ENCODE measurements at regions not wholly inside any gene's neighbourhood (a gene's known extent, or its start where the extent isn't known, plus 50 kb on each side); places are given as distances from the start of the nearest gene placed in this dataset.

GRCh38 chr11:94676814-94677213, 91.3 kb upstream of the AMOTL1 start:
- Histone ChIP-seq H3K9me3 (no peaks in the 10 kb centered on the region), H3K36me3 (no peaks in the 10 kb centered on the region), H3K27ac (no peak overlapping the region), H3K27me3 (no peaks in the 10 kb centered on the region), H3K4me3 (no peak overlapping the region), H3K4me1 (no peaks in the 10 kb centered on the region)
- no peak for TF ChIP-seq CTCF (IDR thresholded peaks at IDR 0.05)
- DNase-seq (ENCODE audit: low spot score), result no peak

GRCh38 chr11:94678236-94678635, 89.9 kb upstream of the AMOTL1 start:
- no peak for DNase-seq (ENCODE audit: low spot score)
- H3K27me3 ChIP-seq, result no peaks in the 10 kb centered on the region
- no peak overlapping the region for H3K27ac ChIP-seq
- H3K4me1 ChIP-seq, result no peaks in the 10 kb centered on the region
- no peaks in the 10 kb centered on the region for H3K36me3 ChIP-seq
- TF ChIP-seq CTCF (IDR thresholded peaks at IDR 0.05), result no peak
- H3K9me3 ChIP-seq, result no peaks in the 10 kb centered on the region
- H3K4me3 ChIP-seq, result no peak overlapping the region

GRCh38 chr11:94678901-94679300, 89.3 kb upstream of the AMOTL1 start:
- Histone ChIP-seq H3K9me3 (no peaks in the 10 kb centered on the region), H3K27ac (no peak overlapping the region), H3K27me3 (no peaks in the 10 kb centered on the region), H3K36me3 (no peaks in the 10 kb centered on the region), H3K4me3 (no peak overlapping the region), H3K4me1 (no peaks in the 10 kb centered on the region)
- DNase-seq (ENCODE audit: low spot score), result no peak
- TF ChIP-seq CTCF (IDR thresholded peaks at IDR 0.05), result no peak

- Histone ChIP-seq H3K4me3 (no peak overlapping the region), H3K27me3 (no peaks in the 10 kb centered on the region), H3K9me3 (no peaks in the 10 kb centered on the region), H3K36me3 (no peaks in the 10 kb centered on the region), H3K27ac (no peak overlapping the region), H3K4me1 (no peaks in the 10 kb centered on the region)
- TF ChIP-seq CTCF (IDR thresholded peaks at IDR 0.05), result no peak
- DNase-seq (ENCODE audit: low spot score), result no peak
Observed at GRCh38 chr11:94680426-94680825, 87.7 kb upstream of the AMOTL1 start.

- no peak overlapping the region for H3K27ac ChIP-seq
- peaks cover under 1 to 6% of the 10 kb centered on the region in 2 donors for H3K9me3 ChIP-seq
- no peak overlapping the region for H3K4me3 ChIP-seq
- TF ChIP-seq CTCF (IDR thresholded peaks at IDR 0.05), result no peak
- no peak for DNase-seq (ENCODE audit: low spot score)
- H3K27me3 ChIP-seq, result no peaks in the 10 kb centered on the region
- H3K36me3 ChIP-seq, result no peaks in the 10 kb centered on the region
- no peaks in the 10 kb centered on the region for H3K4me1 ChIP-seq
Observed at GRCh38 chr11:94681140-94681539, 87.0 kb upstream of the AMOTL1 start.

GRCh38 chr11:94681852-94682251, 86.3 kb upstream of the AMOTL1 start:
- no peaks in the 10 kb centered on the region for H3K4me1 ChIP-seq
- peaks cover 6 to 13% of the 10 kb centered on the region in 2 donors for H3K9me3 ChIP-seq

More at GRCh38 chr11:94681852-94682251, 86.3 kb upstream of the AMOTL1 start:
- H3K27ac ChIP-seq, result no peak overlapping the region
- H3K36me3 ChIP-seq, result no peaks in the 10 kb centered on the region
- no peak for DNase-seq (ENCODE audit: low spot score)
- no peaks in the 10 kb centered on the region for H3K27me3 ChIP-seq
- TF ChIP-seq CTCF (IDR thresholded peaks at IDR 0.05), result no peak
- no peak overlapping the region for H3K4me3 ChIP-seq

Measured in right atrium auricular region (tissue), 2 donors.